Inferior parietal cortex (tissue), 1 donor: ENCODE measurements at regions not wholly inside any gene's neighbourhood (a gene's known extent, or its start where the extent isn't known, plus 50 kb on each side); places are given as distances from the start of the nearest gene placed in this dataset.

Experiments
- DNase-seq: peaks from one replicate; pipeline ENCODE4 v3.0.0-alpha.2; 2016; ENCODE audit errors: extremely low spot score

DNA sequence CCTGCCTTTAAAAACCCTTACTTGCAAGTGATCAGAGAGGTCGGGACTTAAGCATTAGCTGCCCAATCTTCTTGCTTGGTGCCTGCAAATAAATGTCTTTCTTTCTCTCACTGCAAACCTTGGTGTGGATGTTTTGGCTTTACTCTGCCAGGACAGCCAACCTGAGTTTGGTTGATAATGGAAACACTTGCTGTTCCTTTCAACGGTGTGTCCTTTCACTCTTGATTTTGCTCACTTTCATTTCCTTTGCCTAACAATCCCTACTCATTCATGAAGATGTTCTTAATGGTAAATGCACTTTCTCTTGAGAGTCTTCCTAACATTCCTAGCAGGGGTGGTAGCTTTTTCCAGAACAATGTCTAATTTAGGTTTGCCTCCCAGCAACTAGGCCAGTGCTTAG is 366.2 kb downstream of the HRH4 start:
- no peak for DNase-seq

DNA sequence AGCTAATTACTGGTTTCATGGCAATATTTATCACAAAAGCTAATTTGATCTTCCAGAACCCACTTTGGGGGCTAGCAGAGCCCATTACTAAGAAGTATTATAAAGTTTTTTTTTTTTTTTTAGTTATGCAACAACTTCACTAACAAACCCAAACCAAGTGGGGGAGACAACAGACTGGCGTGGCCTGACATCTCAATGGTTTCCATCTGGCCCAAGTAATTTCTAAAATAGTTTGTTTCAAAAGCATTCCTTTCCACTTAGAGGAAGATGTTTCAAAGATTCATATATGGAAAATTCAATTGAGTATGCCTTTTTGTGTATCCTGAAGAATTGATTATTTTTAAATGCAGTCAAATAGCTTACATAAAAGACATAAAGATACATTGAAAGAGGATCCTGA is 367.1 kb downstream of the HRH4 start:
- DNase-seq: no peak

DNA sequence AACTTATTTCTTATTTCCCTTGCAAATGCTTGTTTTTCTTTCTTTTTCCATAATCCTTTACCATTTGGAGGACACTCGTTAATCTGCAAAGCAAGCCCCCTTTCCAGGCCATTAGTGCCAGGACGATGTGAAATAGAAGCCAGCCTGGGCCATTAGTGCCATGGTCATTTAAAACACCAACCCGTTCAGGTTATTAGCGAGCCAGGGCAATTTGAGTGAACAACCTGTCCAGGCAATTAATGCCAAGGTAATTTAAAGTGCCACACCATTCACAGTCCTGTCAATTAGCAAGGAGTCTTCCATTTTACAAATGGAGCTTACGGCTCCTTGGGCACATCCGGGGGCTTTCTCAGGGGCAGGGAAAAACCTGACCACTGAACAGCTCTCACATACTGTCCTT is 370.6 kb downstream of the HRH4 start:
- no peak for DNase-seq

DNA sequence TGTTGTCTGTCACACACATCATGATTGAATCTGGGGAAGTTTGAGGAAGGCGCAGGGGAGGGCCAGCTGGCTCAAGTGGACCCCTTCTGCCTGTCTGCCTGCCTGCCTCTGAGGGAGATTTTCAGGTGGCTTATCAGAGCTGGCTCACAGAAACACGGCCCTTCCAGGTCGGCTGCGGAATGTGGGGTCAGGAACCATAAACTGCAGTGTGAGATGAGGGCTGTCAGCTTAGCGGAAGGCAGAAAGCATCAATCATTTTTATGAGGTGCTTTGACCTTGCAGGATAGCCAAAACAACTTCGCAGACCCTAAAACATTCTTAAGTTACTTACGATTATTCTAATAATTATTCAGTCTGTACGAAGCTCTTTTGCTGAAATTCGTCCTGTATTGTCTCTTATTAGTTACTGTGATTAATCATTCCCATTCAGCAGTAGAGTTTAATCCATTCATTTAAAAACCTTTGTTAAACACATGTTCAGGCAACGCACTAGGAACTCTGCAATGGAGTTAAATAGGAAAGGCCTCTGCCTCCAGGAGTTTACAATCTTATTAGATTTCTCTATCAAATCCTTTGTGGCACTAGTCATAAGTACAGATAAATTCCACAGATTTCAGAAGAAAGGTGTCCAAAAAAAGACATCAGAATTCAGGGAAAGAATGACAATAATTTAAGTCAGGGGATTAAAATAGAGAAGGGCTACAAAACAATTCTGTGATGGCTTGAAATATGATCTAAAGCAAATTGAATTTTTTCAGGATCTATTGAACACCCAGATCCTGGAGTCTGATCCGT is 371.6 kb downstream of the HRH4 start:
- no peak for DNase-seq

DNA sequence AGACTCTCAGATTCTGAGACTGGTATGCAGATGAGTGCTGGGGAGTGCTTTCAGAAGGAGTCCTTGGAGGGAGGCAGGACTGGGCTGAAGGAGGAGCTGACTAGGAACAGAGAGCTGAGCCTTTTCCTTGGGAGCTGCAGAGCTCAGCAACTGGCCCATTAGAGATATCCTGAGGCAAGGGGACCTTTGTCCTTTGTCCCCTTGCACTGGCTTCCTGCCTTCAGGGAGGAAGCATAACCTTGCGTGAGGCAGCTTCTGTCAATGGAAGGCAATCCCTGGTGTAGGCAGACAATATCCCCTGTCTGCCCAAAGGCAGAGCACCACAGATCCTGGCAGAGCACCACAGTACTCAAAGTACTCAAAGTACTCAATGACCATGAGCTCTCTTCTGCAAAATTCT is 375.3 kb downstream of the HRH4 start:
- no peak for DNase-seq

DNA sequence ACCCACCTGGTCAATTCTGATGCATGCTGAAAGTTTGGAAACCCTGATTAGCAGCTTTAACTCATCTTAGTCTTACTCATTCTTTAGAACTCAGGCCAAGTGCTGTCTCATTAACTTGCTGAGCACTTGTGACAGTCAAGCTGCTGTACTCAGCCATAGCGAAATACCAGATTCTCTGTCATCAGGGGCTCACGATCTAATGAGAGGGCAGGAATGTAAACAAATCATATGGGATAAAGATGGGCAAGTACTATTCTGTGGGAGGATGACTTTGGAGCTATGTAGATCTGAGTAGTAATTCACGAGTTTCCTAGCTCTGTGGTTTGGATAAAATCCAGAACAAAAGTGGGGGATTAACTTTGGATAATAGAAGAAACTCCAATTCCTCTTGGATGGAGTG is 376.6 kb downstream of the HRH4 start:
- no peak for DNase-seq

DNA sequence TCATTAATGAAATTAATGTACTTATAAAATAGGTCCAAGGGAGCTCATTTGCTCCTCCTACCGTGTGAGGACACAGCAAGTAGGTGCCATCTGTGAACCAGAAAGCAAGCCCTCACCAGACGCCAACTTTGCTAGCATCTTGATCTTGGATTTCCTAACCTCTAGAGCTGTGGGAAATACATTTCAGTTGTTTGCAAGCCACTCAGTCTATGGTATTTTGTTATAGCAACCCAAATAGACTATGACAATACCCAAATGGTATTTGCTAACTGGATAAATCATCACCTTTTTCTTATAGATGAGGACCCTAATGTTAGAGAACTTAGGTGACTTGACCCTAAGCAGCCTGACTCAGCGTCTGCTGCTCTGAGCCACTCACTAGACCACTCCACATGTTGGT is 379.6 kb downstream of the HRH4 start:
- no peak for DNase-seq

DNA sequence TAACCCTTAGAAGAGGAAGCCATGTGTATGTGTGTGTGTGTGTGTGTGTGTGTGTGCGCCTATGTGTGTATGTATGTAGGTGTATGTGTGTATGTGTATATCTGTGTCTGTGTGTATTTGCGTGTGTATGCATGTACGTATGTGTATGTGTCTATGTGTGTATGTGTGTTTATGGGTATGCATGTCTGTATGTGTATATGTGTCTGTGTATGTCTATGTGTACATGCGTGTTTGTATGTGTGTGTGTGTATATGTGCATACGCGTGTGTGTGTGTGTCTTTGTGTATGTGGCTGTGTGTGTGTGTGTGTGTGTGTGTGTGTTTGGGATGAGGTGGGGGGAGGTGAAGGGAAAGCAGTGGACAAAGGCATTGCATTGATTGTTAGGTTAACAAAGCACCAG is 380.2 kb downstream of the HRH4 start:
- no peak for DNase-seq

DNA sequence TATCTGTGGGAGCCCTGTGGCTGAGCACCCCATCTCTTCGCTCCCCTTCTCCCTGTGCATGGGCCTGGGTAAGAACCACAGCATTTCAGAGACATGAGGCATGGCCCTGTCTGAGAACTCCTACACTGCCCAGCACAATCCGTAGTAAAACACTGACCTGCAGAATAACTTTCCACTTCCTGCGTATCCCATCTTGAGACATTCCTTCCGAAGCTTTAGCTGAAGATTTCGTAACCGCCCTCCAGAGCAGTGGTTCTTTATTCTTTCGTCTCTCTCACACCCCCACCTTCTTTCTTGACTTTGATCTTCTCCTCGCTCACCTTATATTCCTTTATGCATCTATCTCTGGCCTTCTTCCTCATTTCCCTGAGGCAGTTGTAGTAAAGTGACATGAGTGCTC is 381.1 kb downstream of the HRH4 start:
- DNase-seq: no peak

DNA sequence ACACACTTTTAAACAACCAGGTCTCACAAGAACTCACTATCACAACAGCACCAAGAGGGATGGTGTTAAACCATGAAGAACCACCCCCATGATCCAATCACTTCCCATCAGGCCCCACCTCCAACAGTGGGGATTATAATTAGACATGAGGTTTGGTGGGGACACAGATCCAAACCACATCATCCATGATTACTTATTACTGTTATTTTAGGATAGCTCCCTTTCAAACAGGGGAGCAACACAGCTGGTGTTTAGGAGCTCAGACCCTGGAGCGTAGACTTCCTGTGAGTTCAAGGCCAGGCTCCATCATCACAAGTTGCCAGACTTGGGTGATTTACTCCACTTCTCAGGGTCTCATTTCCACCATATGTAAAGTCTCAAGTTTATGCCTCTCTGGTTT is 382.7 kb downstream of the HRH4 start:
- DNase-seq: no peak

DNA sequence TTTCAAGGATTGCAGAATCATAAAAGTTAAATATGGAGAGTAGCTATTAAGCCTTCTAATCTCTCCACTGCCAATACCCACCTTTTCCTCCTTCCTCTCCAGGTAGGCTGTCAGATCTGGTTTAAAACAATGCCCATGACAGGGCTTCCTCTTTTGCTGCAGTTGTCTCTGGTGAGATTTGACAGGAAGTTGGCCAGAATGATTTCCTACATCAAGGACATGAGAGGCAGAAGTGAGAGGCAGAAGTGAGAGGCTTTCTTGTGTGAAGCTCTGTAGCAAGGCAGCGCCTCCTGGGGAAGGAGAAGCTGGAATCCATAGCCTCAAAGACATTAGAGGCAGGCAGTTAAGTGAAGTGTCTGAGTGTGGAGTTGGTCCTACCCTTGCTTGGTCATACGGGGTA is 385.7 kb downstream of the HRH4 start:
- no peak for DNase-seq

DNA sequence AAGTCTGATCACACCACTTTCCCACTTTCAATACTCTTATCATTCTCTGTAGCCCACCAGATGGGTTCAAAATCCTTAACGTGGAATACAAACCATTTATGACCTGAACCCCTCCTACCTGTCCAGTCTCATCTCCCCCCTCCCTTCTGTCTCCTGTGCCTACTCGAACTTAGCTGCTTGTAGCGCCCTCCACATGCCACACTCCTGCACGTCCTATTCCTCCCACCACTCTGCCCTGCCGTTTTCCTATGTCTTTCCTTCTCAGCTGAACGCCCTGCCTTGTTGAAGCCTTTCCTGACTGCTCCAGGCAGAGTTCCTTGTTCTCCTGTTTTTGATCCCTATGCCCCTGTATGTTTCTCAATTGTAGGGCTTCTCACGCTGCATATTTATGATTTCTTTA is 390.1 kb downstream of the HRH4 start:
- DNase-seq: no peak

DNA sequence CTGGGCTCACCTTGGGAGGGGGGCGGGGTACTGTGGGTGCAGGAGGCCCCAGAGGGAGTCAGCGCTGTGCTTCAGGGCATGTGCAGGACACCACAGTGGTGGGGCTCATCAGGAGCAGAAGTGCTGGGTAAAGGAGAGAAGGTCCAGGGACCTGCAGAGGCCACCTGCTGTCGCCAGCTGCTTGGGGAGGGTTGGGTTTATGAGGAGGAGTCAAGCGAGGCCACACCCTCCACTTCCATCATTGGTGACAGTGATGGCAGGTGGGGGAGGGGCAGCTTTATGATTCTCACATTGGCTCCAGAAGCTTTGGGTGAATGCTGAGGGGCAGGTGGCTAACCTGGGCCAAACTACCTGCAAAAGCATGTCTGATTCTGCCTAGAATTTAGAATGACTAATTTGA is 392.6 kb downstream of the HRH4 start:
- DNase-seq: no peak

DNA sequence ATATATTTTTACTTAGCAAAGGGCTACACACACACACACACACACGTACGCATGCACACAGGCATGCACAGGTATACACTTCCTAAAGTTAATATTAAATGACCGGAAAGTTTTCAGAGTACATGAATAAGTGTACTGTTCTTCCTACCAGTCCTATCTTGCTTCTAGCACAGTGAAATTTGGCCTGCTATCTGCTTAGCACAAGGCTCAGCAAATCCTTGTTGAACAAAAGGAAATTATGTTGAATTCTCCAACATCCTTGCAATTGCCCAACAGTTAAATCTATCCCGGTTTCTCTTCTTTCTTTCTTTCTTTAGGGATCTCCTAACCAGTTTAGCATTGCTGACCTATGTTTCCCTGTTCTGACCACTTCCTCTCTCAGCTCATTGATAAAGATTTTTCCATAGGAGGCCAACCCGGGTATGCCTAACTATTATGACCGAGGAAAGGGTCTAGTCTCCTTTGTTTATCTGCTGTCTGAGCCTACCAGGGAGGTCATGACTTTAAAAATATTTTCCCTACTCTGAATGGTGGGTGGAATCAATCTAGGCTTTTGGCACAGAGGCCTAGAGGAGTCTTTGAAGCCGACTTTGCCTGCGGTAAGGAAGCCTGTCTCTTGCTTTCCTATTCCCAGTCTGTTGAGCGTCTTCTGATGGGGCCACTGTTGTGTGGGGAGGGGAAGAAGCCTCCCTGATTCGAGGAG is 400.7 kb downstream of the HRH4 start:
- DNase-seq: no peak

DNA sequence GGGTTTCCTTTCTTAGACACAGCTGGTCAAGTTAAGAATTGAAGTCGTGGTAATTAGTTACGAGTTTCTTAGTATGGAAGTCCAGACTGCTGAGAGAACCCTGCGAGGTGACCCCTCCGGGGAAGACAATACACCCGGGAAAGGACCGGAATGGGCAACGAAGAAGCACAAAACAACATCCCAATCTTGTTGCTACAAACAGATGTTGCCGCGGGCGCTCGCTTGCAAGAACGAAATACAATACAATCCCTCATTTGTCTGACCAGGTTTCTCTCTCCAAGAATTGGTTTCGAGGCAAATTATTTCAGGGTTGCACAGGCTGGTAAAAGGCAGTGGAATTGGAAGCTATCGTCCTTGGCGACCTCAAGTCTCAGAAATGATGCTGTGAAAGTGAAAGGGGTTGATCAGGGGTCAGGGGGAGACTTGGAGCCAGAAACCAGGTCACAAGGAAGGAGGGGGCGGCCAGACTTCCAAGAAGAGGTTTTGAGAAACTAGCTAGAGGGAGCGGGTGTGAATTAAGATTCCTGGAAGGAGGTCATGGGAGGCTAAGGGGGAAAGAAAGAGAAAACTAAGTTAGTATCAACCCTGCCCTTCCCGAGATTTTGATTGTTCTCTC is 401.9 kb downstream of the HRH4 start:
- no peak for DNase-seq

DNA sequence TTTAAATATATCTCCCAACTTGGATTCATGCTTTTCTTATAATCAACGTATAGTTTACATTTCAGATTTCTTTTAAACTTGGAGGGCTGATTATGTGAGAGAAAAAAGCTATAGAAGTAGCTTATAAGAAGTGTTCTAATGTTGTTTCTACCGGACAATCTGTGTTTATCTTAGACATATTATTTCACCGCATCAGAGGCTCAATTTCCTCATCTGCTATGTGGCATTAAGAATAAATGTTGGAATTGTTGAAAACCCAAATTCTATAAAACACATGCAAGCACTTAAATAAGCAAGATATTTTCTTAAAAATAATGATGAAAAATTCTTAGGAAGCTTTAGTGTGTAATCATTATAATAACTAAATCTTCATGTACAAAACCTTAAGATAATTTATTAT is 407.9 kb downstream of the HRH4 start:
- no peak for DNase-seq

DNA sequence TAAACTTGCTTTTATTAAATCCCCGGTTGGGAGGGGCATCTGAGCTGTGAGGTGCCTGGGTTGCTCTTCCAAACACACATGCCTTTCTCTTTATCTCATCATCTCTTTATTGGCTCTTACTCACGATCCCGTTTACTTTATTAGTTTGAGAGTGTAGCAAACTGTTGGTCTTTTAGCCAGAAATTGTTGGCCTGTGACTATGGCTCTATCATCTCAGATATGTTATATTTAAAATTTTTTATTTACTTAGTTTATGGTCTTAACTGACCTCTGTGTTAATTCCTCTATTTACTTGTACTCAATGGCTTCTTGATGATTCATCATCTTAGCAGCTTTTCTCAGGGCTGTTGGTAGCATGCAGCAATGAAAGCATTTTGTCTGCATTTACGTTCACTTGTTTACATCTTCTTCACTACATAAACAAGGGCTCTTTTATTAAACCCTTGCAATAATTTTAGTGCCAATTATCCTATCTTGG is 408.4 kb downstream of the HRH4 start:
- DNase-seq: no peak

DNA sequence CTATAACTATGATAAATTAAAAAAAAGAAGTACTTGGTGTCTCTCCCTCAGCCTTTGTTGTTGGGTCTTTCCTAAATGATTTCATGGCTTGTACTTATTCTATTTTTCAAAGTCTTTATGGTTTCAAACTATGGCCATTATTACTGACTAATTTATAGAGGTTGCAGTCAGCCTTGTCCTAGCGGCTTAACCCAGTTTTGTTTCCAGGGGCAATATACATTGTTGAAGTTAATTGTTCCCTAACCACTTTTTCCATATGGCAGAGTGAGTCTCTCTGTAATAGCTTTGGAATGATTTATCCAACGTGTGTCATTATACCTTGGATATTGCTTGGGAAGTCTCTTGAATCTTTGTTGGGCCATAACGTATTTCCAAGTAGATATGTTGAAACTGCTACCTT is 408.8 kb downstream of the HRH4 start:
- no peak for DNase-seq

DNA sequence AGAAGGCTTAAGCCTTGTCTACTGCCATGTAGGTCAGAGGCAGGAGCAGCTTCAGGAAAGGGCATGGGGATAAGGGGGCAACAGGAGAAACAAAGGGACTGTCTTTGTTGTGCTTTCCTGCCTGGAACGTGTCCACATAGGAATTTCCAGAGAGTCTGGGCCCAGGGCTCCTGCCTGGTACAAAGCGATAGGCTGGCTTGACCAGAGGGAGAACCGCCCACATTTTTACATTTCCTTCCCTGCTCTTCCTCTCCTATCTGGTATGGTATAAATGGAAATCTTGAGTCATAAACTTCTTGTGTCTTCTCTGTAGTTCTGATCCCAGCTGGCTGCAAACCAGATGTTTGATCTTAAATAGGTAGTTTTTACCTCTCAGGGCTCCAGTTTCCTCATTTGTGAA is 414.8 kb downstream of the HRH4 start:
- no peak for DNase-seq

DNA sequence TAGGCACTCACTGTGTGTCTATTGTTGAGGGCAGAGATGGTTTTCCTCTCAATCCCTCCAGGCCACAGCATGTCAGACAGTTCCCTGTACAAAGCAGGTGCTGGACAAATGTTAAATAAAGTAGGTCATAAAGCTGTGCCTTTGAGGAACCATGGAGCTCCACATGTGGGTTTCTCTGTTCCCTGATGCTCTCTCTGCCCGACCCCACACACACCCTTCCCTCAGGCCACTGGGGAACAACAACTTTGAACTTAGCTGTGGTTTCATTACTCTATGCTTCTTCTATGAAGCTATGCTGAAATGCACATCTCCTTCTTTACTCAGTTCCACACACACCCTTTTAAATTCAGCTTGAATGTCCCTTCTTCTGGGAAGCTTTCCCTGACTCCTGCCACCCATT is 415.3 kb downstream of the HRH4 start:
- no peak for DNase-seq

DNA sequence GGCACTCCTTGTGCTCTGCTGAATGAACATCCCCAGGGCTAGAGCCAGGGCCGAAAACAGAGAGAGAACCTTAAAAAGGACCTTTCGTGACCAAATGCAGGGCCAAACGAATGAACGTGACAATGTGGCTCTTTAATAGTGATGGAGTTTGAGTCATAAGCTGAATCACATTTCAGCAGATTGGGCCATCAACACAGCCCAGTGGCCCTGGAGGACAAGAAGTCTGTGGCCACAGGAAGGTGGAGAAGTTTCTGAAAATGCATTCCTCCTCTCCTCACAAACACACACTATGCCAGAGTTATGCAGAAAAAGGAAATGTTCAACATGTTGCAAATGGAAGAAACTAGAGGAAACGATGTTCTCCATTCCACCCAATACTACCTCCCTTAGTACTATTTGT is 415.8 kb downstream of the HRH4 start:
- no peak for DNase-seq

DNA sequence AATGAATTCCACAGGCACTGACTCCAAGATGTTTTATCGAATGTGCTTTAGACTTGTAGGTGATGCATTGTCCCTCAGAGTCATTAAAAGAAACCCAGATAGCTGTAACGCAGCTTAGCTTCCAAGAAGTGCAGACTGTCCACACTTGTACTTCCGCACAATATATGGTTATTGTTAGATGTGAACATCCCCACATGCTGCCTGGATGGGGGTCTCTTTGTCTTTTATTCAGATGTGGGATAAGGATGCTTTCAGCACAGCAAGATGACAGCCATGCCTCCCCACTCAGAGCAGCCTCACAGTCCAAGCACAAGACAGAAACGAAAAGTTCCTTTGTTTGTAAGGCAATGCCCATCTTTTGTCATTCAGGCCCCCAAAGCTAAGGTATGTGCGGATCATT is 416.6 kb downstream of the HRH4 start:
- no peak for DNase-seq

DNA sequence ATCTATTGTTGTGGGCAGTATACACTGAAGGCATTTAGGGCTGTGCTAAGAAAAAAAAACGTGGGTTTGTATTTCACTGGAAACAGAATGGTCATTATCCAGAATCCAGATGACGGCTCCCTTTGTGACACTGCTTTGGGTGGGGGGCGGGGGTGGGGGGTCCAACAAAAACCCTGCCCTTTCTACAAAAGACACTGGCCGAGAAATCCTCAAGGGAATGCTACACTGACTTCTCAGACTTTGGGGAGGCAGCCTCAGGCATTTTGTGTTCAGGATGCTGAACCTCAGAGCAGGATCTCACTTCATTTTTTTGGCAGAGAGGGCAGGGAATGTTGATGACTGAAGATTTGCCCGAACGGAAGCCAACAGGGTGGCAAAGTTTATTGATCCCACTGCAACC is 417.1 kb downstream of the HRH4 start:
- DNase-seq: no peak
